ENCODE measurements at regions not wholly inside any gene's neighbourhood (a gene's known extent, or its start where the extent isn't known, plus 50 kb on each side); places are given as distances from the start of the nearest gene placed in this dataset.

GRCh38 chr13:34881494-34881893, 60.6 kb upstream of the NBEA start:
- Mint-ChIP-seq H3K27me3 (no peaks in the 10 kb centered on the region), H3K4me1 (no peaks in the 10 kb centered on the region), H3K4me3 (no peak overlapping the region), H3K9me3 (peaks cover 0 to 8% (median 6%) of the 10 kb centered on the region in 5 donors), H3K36me3 (no peaks in the 10 kb centered on the region), H3K27ac (peak overlapping the region in 1 of 8 donors; percentile 1)
- POLR2A ChIA-PET, result no interaction called here
- H3K4me3 ChIP-seq (ENCODE audit: low read length), result no peak overlapping the region
- CTCF ChIA-PET, result no interaction called here
- no peaks in the 10 kb centered on the region for H3K36me3 ChIP-seq (ENCODE audit: insufficient read depth, low read length)
- H3K9me3 ChIP-seq (ENCODE audit: low read length), result no peaks in the 10 kb centered on the region
- no peak overlapping the region for H3K27ac ChIP-seq (ENCODE audit: low read depth, low read length)
- H3K27me3 ChIP-seq (ENCODE audit: insufficient read depth, low read length, poor library complexity, severe bottlenecking), result no peaks in the 10 kb centered on the region
- H3K4me1 ChIP-seq (ENCODE audit: insufficient read depth, low read length), result no peaks in the 10 kb centered on the region
- no peak for DNase-seq

GRCh38 chr13:34883396-34883795, 58.7 kb upstream of the NBEA start:
- no peaks in the 10 kb centered on the region for H3K36me3 Mint-ChIP-seq
- Histone ChIP-seq H3K27me3 (ENCODE audit: insufficient read depth, low read length, poor library complexity, severe bottlenecking) (no peaks in the 10 kb centered on the region), H3K4me3 (ENCODE audit: low read length) (no peak overlapping the region), H3K9me3 (ENCODE audit: low read length) (no peaks in the 10 kb centered on the region), H3K36me3 (ENCODE audit: insufficient read depth, low read length) (no peaks in the 10 kb centered on the region), H3K27ac (ENCODE audit: low read depth, low read length) (no peak overlapping the region), H3K4me1 (ENCODE audit: insufficient read depth, low read length) (no peaks in the 10 kb centered on the region)
- ChIA-PET POLR2A (no interaction called here), CTCF (no interaction called here)
- H3K9me3 Mint-ChIP-seq, result peaks cover 0 to 11% (median 8%) of the 10 kb centered on the region in 5 donors
- no peak overlapping the region for H3K27ac Mint-ChIP-seq
- no peaks in the 10 kb centered on the region for H3K27me3 Mint-ChIP-seq
- DNase-seq, result no peak
- no peak overlapping the region for H3K4me3 Mint-ChIP-seq
- no peaks in the 10 kb centered on the region for H3K4me1 Mint-ChIP-seq

DNA sequence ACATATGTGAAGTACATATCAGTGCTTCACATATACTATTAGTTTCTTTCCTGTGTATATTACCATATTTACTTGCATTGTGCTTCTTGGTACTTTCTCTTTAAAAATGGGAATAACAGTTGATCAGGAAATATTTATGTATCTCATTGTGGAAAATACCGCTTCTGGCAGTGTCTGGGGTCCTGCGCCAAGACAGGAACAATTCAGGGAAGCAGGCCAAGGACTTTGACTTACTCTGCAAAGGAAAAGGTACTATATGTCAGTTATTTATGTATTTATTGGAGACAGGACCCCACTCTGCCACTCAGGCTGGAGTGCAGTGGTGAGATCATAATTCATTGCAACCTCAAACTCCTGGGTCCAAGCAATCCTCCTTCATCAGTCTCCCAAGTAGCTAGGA, 57.7 kb upstream of the NBEA start:
- H3K4me3 Mint-ChIP-seq, result no peak overlapping the region
- Histone ChIP-seq H3K4me1 (ENCODE audit: insufficient read depth, low read length) (no peaks in the 10 kb centered on the region), H3K9me3 (ENCODE audit: low read length) (no peaks in the 10 kb centered on the region), H3K27me3 (ENCODE audit: insufficient read depth, low read length, poor library complexity, severe bottlenecking) (no peaks in the 10 kb centered on the region), H3K27ac (ENCODE audit: low read depth, low read length) (no peak overlapping the region), H3K4me3 (ENCODE audit: low read length) (no peak overlapping the region), H3K36me3 (ENCODE audit: insufficient read depth, low read length) (no peaks in the 10 kb centered on the region)
- no peak for DNase-seq
- CTCF ChIA-PET, result no interaction called here
- no peaks in the 10 kb centered on the region for H3K4me1 Mint-ChIP-seq
- no peak overlapping the region for H3K27ac Mint-ChIP-seq
- peaks cover 0 to 11% (median 8%) of the 10 kb centered on the region in 5 donors for H3K9me3 Mint-ChIP-seq
- no peaks in the 10 kb centered on the region for H3K27me3 Mint-ChIP-seq
- POLR2A ChIA-PET, result no interaction called here
- no peaks in the 10 kb centered on the region for H3K36me3 Mint-ChIP-seq

GRCh38 chr13:34886121-34886875, 55.8 kb upstream of the NBEA start:
- no peak for DNase-seq
- Histone ChIP-seq H3K4me1 (ENCODE audit: insufficient read depth, low read length) (no peaks in the 10 kb centered on the region), H3K27me3 (ENCODE audit: insufficient read depth, low read length, poor library complexity, severe bottlenecking) (no peaks in the 10 kb centered on the region), H3K27ac (ENCODE audit: low read depth, low read length) (no peak overlapping the region), H3K4me3 (ENCODE audit: low read length) (no peak overlapping the region), H3K9me3 (ENCODE audit: low read length) (no peaks in the 10 kb centered on the region), H3K36me3 (ENCODE audit: insufficient read depth, low read length) (no peaks in the 10 kb centered on the region)
- no peak overlapping the region for H3K4me3 Mint-ChIP-seq
- H3K27me3 Mint-ChIP-seq, result no peaks in the 10 kb centered on the region
- no peaks in the 10 kb centered on the region for H3K4me1 Mint-ChIP-seq
- POLR2A ChIA-PET, result no interaction called here
- peaks cover 0 to 11% (median 5%) of the 10 kb centered on the region in 5 donors for H3K9me3 Mint-ChIP-seq
- CTCF ChIA-PET, result no interaction called here
- no peak overlapping the region for H3K27ac Mint-ChIP-seq
- no peaks in the 10 kb centered on the region for H3K36me3 Mint-ChIP-seq

GRCh38 chr13:34886987-34887386, 55.1 kb upstream of the NBEA start:
- Histone ChIP-seq H3K9me3 (ENCODE audit: low read length) (no peaks in the 10 kb centered on the region), H3K36me3 (ENCODE audit: insufficient read depth, low read length) (no peaks in the 10 kb centered on the region), H3K4me1 (ENCODE audit: insufficient read depth, low read length) (no peaks in the 10 kb centered on the region), H3K4me3 (ENCODE audit: low read length) (no peak overlapping the region), H3K27ac (ENCODE audit: low read depth, low read length) (no peak overlapping the region), H3K27me3 (ENCODE audit: insufficient read depth, low read length, poor library complexity, severe bottlenecking) (no peaks in the 10 kb centered on the region)
- no peak for DNase-seq
- ChIA-PET CTCF (no interaction called here), POLR2A (no interaction called here)
- H3K9me3 Mint-ChIP-seq, result peaks cover 0 to 11% (median 5%) of the 10 kb centered on the region in 5 donors
- no peaks in the 10 kb centered on the region for H3K36me3 Mint-ChIP-seq
- H3K27ac Mint-ChIP-seq, result no peak overlapping the region
- H3K4me3 Mint-ChIP-seq, result no peak overlapping the region
- H3K27me3 Mint-ChIP-seq, result no peaks in the 10 kb centered on the region
- H3K4me1 Mint-ChIP-seq, result no peaks in the 10 kb centered on the region

Measured in CD8-positive, alpha-beta memory T cell (primary cell).